Brain microvascular endothelial cell (primary cell): ENCODE measurements at regions not wholly inside any gene's neighbourhood (a gene's known extent, or its start where the extent isn't known, plus 50 kb on each side); places are given as distances from the start of the nearest gene placed in this dataset.
"Not testable (repeated sequence)": the region's sequence is repeated elsewhere in the genome, so short reads cannot be mapped to it uniquely, and the experiment has no call there.

Experiments
- DNase-seq: peaks from one replicate; pipeline ENCODE4 v3.0.0-alpha.2; 2020
- H3K27ac ChIP-seq: fragments of 250-450 bp; sonication (Bioruptor Pico); 2 replicates; pipeline ENCODE4 v1.5.1; 2020; ENCODE audit warnings: mild to moderate bottlenecking, moderate library complexity
- H3K27me3 ChIP-seq: fragments of 250-450 bp; sonication (Bioruptor Pico); replicated peaks from 2 replicates; pipeline ENCODE4 v1.5.1; 2020; ENCODE audit warnings: mild to moderate bottlenecking
- H3K36me3 ChIP-seq: fragments of 250-450 bp; sonication (Bioruptor Pico); replicated peaks from 2 replicates; pipeline ENCODE4 v1.5.1; 2020; ENCODE audit warnings: mild to moderate bottlenecking
- H3K4me3 ChIP-seq: 2 replicates; pipeline ENCODE4 v1.5.1; 2011; ENCODE audit warnings: low read depth, mild to moderate bottlenecking, control low read depth, low read length, moderate library complexity
- CTCF ChIP-seq: IDR thresholded peaks from 2 replicates; pipeline ENCODE4 v1.5.1; 2011; ENCODE audit warnings: low read depth, mild to moderate bottlenecking, moderate library complexity, low read length, control low read depth, inconsistent platforms; ENCODE audit errors: missing control alignments
- in situ Hi-C: cut with HindIII; loops from 2 replicates; pipeline ENCODE4 v1.10.0; 2017; ENCODE audit warnings: low sequenced_read_pairs, low pct_ligation_motif_present

GRCh38 chr12:47343684-47344567 lies 264.2 kb upstream of the AMIGO2 start:
- TF ChIP-seq CTCF, result no peak
- H3K27ac ChIP-seq, result no peak overlapping the region
- no peak overlapping the region for H3K4me3 ChIP-seq
- peak; percentile 21 for DNase-seq
- H3K36me3 ChIP-seq, result no peaks in the 10 kb centered on the region
- in situ Hi-C loops, result no loop called here
- no peaks in the 10 kb centered on the region for H3K27me3 ChIP-seq

GRCh38 chr12:47340411-47341015 lies 260.8 kb upstream of the AMIGO2 start:
- TF ChIP-seq CTCF, result no peak
- DNase-seq, result no peak
- H3K4me3 ChIP-seq, result no peak overlapping the region
- H3K27me3 ChIP-seq, result no peaks in the 10 kb centered on the region
- H3K27ac ChIP-seq, result no peak overlapping the region
- in situ Hi-C loops, result no loop called here
- H3K36me3 ChIP-seq, result no peaks in the 10 kb centered on the region

GRCh38 chr12:47337581-47337980 lies 257.8 kb upstream of the AMIGO2 start:
- Histone ChIP-seq H3K27ac (no peak overlapping the region), H3K4me3 (no peak overlapping the region), H3K36me3 (no peaks in the 10 kb centered on the region), H3K27me3 (no peaks in the 10 kb centered on the region)
- no peak for DNase-seq
- in situ Hi-C loops, result no loop called here
- TF ChIP-seq CTCF, result no peak

GRCh38 chr12:47333271-47333858 lies 253.6 kb upstream of the AMIGO2 start:
- H3K27me3 ChIP-seq, H3K36me3 ChIP-seq, in situ Hi-C loops, H3K4me3 ChIP-seq, DNase-seq, H3K27ac ChIP-seq: not testable (repeated sequence)

- in situ Hi-C loops, result loop anchor here (10.0 kb wide), 1 partner anchor 294 kb away; no protein-coding TSS in a partner anchor
Observed at GRCh38 chr12:47328831-47329545, 249.2 kb upstream of the AMIGO2 start.

More at GRCh38 chr12:47328831-47329545, 249.2 kb upstream of the AMIGO2 start:
- H3K36me3 ChIP-seq, result no peaks in the 10 kb centered on the region
- no peak overlapping the region for H3K4me3 ChIP-seq
- DNase-seq, result no peak
- no peak overlapping the region for H3K27ac ChIP-seq
- no peaks in the 10 kb centered on the region for H3K27me3 ChIP-seq
- TF ChIP-seq CTCF, result no peak
